ENCODE measurements at regions not wholly inside any gene's neighbourhood (a gene's known extent, or its start where the extent isn't known, plus 50 kb on each side); places are given as distances from the start of the nearest gene placed in this dataset.

DNA sequence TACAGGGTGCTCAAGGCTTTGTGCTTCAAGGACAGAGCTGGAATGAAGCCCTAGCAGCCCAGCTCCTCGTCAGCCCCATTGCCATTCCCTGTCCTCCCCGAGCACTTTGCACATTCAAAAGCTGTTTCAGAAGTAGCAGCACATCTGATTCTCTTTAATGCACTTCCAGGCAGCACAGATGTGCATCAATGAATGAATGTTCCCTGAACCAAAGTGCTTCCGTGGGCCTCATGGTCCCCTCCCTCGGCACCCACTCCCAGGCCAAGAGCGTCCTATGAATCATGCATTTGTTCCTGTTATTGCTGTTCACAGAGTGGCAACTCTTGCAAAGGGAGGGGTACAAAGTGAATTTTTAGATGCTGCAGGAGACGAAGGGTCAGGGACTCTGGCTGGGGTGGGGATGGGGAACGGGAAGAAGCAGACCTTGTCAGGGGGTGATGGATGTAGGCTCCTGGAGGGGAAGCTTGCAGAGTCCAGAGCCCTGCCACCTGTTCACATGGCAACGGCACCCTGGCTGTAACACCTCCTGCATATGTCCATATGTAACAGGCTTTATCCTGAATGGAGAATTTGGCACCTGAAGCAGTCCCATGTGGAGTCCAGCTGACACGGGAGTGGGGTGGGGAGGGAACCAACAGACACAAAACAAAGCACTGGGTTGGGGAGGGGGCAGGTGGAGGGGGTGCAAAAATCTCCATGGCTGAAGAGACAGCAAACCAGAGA, 62.2 kb upstream of the BAIAP2L1 start:
- no peak for DNase-seq

GRCh38 chr7:98460902-98461301, 60.0 kb upstream of the BAIAP2L1 start:
- DNase-seq: no peak

GRCh38 chr7:98459529-98459928, 58.6 kb upstream of the BAIAP2L1 start:
- DNase-seq: no peak

DNA sequence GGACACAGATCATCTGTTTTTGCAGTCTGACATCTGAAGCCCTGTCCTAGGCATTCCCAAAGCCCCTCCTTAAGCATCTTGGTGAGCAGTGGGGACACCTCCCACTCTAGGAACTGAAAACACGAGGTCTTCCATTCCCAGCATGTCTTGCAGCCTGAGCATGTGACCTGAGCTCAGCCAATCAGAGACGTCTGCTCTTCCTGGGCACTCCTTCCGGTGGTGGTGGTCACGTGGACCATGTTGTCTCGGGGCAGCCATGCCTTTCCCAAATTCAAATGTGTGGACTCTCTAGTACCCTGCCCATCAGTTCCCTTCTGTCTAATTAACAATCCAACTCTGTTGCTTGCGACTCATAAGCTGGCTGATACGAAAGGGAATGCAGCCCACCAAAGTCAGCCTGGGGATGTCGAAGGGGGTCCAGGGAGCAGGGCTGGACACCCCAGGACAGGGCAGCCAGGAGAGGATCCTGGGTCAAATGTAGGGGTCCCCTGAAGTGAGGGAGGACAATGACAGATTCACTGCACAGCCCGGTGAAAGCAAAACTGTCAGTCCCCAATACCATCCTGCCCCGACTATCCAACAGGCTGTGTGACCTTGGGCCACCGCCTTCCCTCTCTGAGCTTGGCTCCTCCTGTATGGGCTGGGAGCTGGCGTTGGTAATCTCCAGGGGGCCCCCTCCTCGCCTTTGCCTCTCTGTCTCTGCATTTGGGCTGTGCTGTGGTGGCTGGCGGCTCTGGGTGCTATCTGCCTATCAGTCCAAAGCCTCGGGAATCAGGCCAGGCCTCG, 57.4 kb upstream of the BAIAP2L1 start:
- no peak for DNase-seq

- no peak for DNase-seq
These were observed 56.0 kb upstream of the BAIAP2L1 start for GRCh38 chr7:98456866-98457265.

- DNase-seq: no peak
These were observed 51.9 kb upstream of the BAIAP2L1 start for GRCh38 chr7:98452791-98453190.
